SU-DHL-6 (cell line): ENCODE measurements at regions not wholly inside any gene's neighbourhood (a gene's known extent, or its start where the extent isn't known, plus 50 kb on each side); places are given as distances from the start of the nearest gene placed in this dataset.

Source experiments
- H2AFZ ChIP-seq: fragments of 200-600 bp; sonication (generic); 2 replicates; pipeline ENCODE4 v1.6.1; 2014; ENCODE audit warnings: low read depth, mild to moderate bottlenecking, moderate library complexity, mixed read lengths, antibody characterized with exemption, low read length; ENCODE audit not compliant: severe bottlenecking
- H3F3A ChIP-seq: fragments of 200-600 bp; shearing (Covaris generic); 2 replicates; pipeline ENCODE4 v1.6.0; 2016; ENCODE audit warnings: antibody characterized with exemption, mild to moderate bottlenecking; ENCODE audit not compliant: insufficient read depth
- H3K27ac ChIP-seq: fragments of 200-600 bp; sonication (generic); 2 replicates; pipeline ENCODE4 v1.5.1; 2016; ENCODE audit warnings: low read depth, mild to moderate bottlenecking, low read length, moderate library complexity, mixed read lengths
- H3K27me3 ChIP-seq: fragments of 200-600 bp; sonication (generic), shearing (Covaris generic); 2 replicates; pipeline ENCODE4 v1.6.0; 2014; ENCODE audit warnings: mild to moderate bottlenecking, low read length
- H3K36me3 ChIP-seq: fragments of 200-600 bp; sonication (generic); 2 replicates; pipeline ENCODE4 v1.6.1; 2014; ENCODE audit warnings: mild to moderate bottlenecking, low read length, mixed read lengths
- H3K4me2 ChIP-seq: fragments of 300-600, 200-600 bp; shearing (Covaris generic), sonication (generic); 2 replicates; pipeline ENCODE4 v1.6.0; 2014; ENCODE audit warnings: low read length, low read depth, mild to moderate bottlenecking; ENCODE audit not compliant: poor library complexity, severe bottlenecking
- H3K4me3 ChIP-seq: fragments of 200-600 bp; sonication (generic); 2 replicates; pipeline ENCODE4 v1.5.1; 2014; ENCODE audit warnings: antibody characterized with exemption, low read length, mild to moderate bottlenecking, mixed read lengths; ENCODE audit not compliant: insufficient read depth, poor library complexity, severe bottlenecking
- H3K79me2 ChIP-seq: fragments of 200-600 bp; sonication (generic); 2 replicates; pipeline ENCODE4 v1.6.1; 2014; ENCODE audit warnings: mild to moderate bottlenecking, low read length, moderate library complexity; ENCODE audit not compliant: insufficient read depth
- H3K9ac ChIP-seq: fragments of 200-600 bp; sonication (generic); 2 replicates; pipeline ENCODE4 v1.7.0; 2014; ENCODE audit warnings: mild to moderate bottlenecking, low read length
- H3K9me2 ChIP-seq: fragments of 200-600 bp; sonication (generic); replicated peaks from 2 replicates; pipeline ENCODE4 v1.6.1; 2014; ENCODE audit warnings: low read length; ENCODE audit not compliant: insufficient read depth
- H3K9me3 ChIP-seq: fragments of 200-600 bp; sonication (generic); 2 replicates; pipeline ENCODE4 v1.6.1; 2014; ENCODE audit warnings: low read length, mixed read lengths; ENCODE audit not compliant: insufficient read depth
- H4K20me1 ChIP-seq: fragments of 200-600 bp; sonication (generic); 2 replicates; pipeline ENCODE4 v1.6.1; 2014; ENCODE audit warnings: low read depth, mild to moderate bottlenecking, antibody characterized with exemption, low read length, moderate library complexity, mixed read lengths
- CTCF ChIP-seq: fragments of 200-600 bp; sonication (generic); IDR thresholded peaks from one replicate; pipeline ENCODE4 v1.5.1; 2017; ENCODE audit warnings: antibody characterized with exemption, mild to moderate bottlenecking, low read length, moderate library complexity; ENCODE audit not compliant: insufficient read depth, poor library complexity, severe bottlenecking
- EZH2phosphoT487 ChIP-seq: fragments of 200-600 bp; sonication (generic), shearing (Covaris generic); conservative IDR thresholded peaks from 2 replicates; pipeline ENCODE4 v1.6.1; 2018; ENCODE audit warnings: mild to moderate bottlenecking, antibody characterized with exemption, low read length, moderate library complexity, mixed read lengths

DNA sequence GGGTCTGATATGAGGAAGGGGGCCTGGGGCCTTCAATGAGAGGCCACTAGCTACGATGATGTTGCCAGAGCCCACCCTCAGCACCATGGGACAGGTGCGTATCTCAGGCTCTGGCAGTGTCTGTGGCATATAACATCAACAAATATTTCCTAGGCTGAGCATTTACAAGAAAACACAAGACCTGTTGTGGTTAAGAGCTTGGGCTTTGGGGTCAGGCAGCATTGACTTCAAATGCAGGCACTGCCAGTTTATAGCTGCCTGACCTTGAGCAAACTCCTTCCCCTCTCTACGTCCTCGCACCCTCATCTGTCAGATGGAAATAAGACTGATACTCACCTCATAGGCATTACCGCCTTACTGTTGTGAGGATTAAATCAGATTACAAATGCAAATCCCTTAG is 156.0 kb downstream of the KATNAL1 start:
- Histone ChIP-seq H3F3A (no peaks in the 10 kb centered on the region), H3K4me3 (no peak overlapping the region), H4K20me1 (no peaks in the 10 kb centered on the region), H3K9me2 (no peaks in the 10 kb centered on the region), H3K4me2 (no peak overlapping the region), H2AFZ (no peak overlapping the region), H3K9ac (no peak overlapping the region), H3K79me2 (no peaks in the 10 kb centered on the region), H3K36me3 (no peaks in the 10 kb centered on the region), H3K9me3 (no peaks in the 10 kb centered on the region), H3K27ac (no peak overlapping the region), H3K27me3 (no peaks in the 10 kb centered on the region)
- TF ChIP-seq EZH2phosphoT487 (no peak), CTCF (no peak)

GRCh38 chr13:30149248-30149647 is 158.1 kb downstream of the KATNAL1 start:
- H3K9ac ChIP-seq: no peak overlapping the region
- H3K9me2 ChIP-seq: no peaks in the 10 kb centered on the region
- H3K4me3 ChIP-seq: no peak overlapping the region
- no peak overlapping the region for H2AFZ ChIP-seq
- no peaks in the 10 kb centered on the region for H3K79me2 ChIP-seq
- no peaks in the 10 kb centered on the region for H3K9me3 ChIP-seq
- H3F3A ChIP-seq: no peaks in the 10 kb centered on the region
- H3K27me3 ChIP-seq: no peaks in the 10 kb centered on the region
- no peaks in the 10 kb centered on the region for H4K20me1 ChIP-seq
- H3K4me2 ChIP-seq: no peak overlapping the region
- H3K27ac ChIP-seq: no peak overlapping the region
- no peaks in the 10 kb centered on the region for H3K36me3 ChIP-seq
- TF ChIP-seq EZH2phosphoT487 (no peak), CTCF (no peak)

- no peaks in the 10 kb centered on the region for H3K79me2 ChIP-seq
- H3K27me3 ChIP-seq: no peaks in the 10 kb centered on the region
- H3K4me2 ChIP-seq: no peak overlapping the region
- no peaks in the 10 kb centered on the region for H3K36me3 ChIP-seq
- H2AFZ ChIP-seq: no peak overlapping the region
- H3K9me3 ChIP-seq: no peaks in the 10 kb centered on the region
- no peaks in the 10 kb centered on the region for H3F3A ChIP-seq
- no peaks in the 10 kb centered on the region for H3K9me2 ChIP-seq
- H4K20me1 ChIP-seq: no peaks in the 10 kb centered on the region
- H3K9ac ChIP-seq: no peak overlapping the region
- H3K27ac ChIP-seq: no peak overlapping the region
- no peak overlapping the region for H3K4me3 ChIP-seq
- no peak for TF ChIP-seq EZH2phosphoT487
These were observed 158.6 kb downstream of the KATNAL1 start for GRCh38 chr13:30148786-30149185.

DNA sequence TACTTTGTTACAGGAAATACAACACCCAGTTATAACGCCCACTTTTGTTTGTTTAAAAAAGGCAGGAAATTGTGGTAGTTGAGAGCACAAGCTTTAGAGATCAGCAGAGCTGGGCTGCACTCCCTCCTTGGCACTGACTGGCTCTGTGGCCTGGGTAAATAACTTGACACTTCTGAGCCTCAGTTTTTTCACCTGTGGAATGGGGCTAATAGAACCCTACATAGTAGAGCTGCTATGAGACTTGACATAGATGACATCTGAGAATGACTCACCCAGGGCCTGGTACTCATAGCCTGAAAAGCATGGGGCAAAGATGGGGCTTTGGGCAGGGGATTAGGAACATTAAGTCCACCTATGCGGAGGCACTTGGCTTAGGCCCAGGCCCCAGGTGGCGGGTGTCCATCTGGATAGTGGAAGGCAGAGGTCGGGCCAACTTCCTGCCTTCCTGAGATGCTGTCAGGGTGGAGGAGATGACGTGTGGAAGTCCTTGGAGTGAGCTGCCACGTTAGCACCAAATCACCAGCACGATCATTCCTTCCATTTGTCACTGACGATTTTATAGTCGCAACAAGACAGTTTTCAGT is 159.1 kb downstream of the KATNAL1 start:
- Histone ChIP-seq H3K79me2 (no peaks in the 10 kb centered on the region), H4K20me1 (no peaks in the 10 kb centered on the region), H3K9me3 (no peaks in the 10 kb centered on the region), H3F3A (no peaks in the 10 kb centered on the region), H3K36me3 (no peaks in the 10 kb centered on the region), H3K4me2 (no peak overlapping the region), H3K4me3 (no peak overlapping the region), H3K9ac (no peak overlapping the region), H3K9me2 (no peaks in the 10 kb centered on the region), H2AFZ (no peak overlapping the region), H3K27ac (no peak overlapping the region), H3K27me3 (no peaks in the 10 kb centered on the region)
- TF ChIP-seq CTCF (no peak), EZH2phosphoT487 (no peak)
